IPS-15b (cell line): ENCODE measurements at regions not wholly inside any gene's neighbourhood (a gene's known extent, or its start where the extent isn't known, plus 50 kb on each side); places are given as distances from the start of the nearest gene placed in this dataset.
"Not testable (repeated sequence)": the region's sequence is repeated elsewhere in the genome, so short reads cannot be mapped to it uniquely, and the experiment has no call there.

ENCODE experiments used
- H3K27me3 ChIP-seq: one replicate; pipeline ENCODE4 v1.6.1; 2013; ENCODE audit warnings: low read length; ENCODE audit not compliant: control insufficient read depth, insufficient read depth
- H3K36me3 ChIP-seq: one replicate; pipeline ENCODE4 v1.6.1; 2013; ENCODE audit warnings: low read length; ENCODE audit not compliant: control insufficient read depth, insufficient read depth
- H3K4me1 ChIP-seq: one replicate; pipeline ENCODE4 v1.6.1; 2013; ENCODE audit warnings: mild to moderate bottlenecking, low read length; ENCODE audit not compliant: control insufficient read depth, insufficient read depth
- H3K4me3 ChIP-seq: one replicate; pipeline ENCODE4 v1.5.1; 2013; ENCODE audit warnings: low read depth, low read length
- H3K9ac ChIP-seq: one replicate; pipeline ENCODE4 v1.6.1; 2013; ENCODE audit warnings: low read depth, mild to moderate bottlenecking, low read length
- H3K9me3 ChIP-seq: one replicate; pipeline ENCODE4 v1.6.1; 2013; ENCODE audit warnings: mild to moderate bottlenecking, low read length; ENCODE audit not compliant: control insufficient read depth, insufficient read depth

GRCh38 chr7:124257638-124258308 is 224.9 kb upstream of the TMEM229A start:
- H3K4me3 ChIP-seq, result no peak overlapping the region

GRCh38 chr7:124255041-124255655 is 222.3 kb upstream of the TMEM229A start:
- peaks cover 3% of the 10 kb centered on the region for H3K27me3 ChIP-seq
- no peaks in the 10 kb centered on the region for H3K36me3 ChIP-seq
- no peak overlapping the region for H3K4me3 ChIP-seq
- H3K4me1 ChIP-seq, result no peaks in the 10 kb centered on the region
- no peaks in the 10 kb centered on the region for H3K9me3 ChIP-seq
- no peak overlapping the region for H3K9ac ChIP-seq

More at GRCh38 chr7:124257638-124258308, 224.9 kb upstream of the TMEM229A start:
- no peak overlapping the region for H3K9ac ChIP-seq
- peaks cover 7% of the 10 kb centered on the region for H3K4me1 ChIP-seq
- H3K36me3 ChIP-seq, result no peaks in the 10 kb centered on the region
- no peaks in the 10 kb centered on the region for H3K9me3 ChIP-seq
- H3K27me3 ChIP-seq, result peaks cover 9% of the 10 kb centered on the region

- no peak overlapping the region for H3K4me3 ChIP-seq
- no peaks in the 10 kb centered on the region for H3K9me3 ChIP-seq
- peaks cover 2% of the 10 kb centered on the region for H3K27me3 ChIP-seq
- no peak overlapping the region for H3K9ac ChIP-seq
- H3K4me1 ChIP-seq, result no peaks in the 10 kb centered on the region
- H3K36me3 ChIP-seq, result no peaks in the 10 kb centered on the region
Measured at GRCh38 chr7:124254396-124254795, 221.5 kb upstream of the TMEM229A start.

GRCh38 chr7:124251636-124252035 is 218.8 kb upstream of the TMEM229A start:
- Histone ChIP-seq H3K4me3 (no peak overlapping the region), H3K4me1 (no peaks in the 10 kb centered on the region), H3K9me3 (no peaks in the 10 kb centered on the region), H3K27me3 (no peaks in the 10 kb centered on the region), H3K9ac (no peak overlapping the region), H3K36me3 (no peaks in the 10 kb centered on the region)

- no peak overlapping the region for H3K9ac ChIP-seq
- no peaks in the 10 kb centered on the region for H3K9me3 ChIP-seq
- no peaks in the 10 kb centered on the region for H3K27me3 ChIP-seq
- no peak overlapping the region for H3K4me3 ChIP-seq
- H3K4me1 ChIP-seq, result no peaks in the 10 kb centered on the region
- no peaks in the 10 kb centered on the region for H3K36me3 ChIP-seq
Measured at GRCh38 chr7:124250297-124251034, 217.6 kb upstream of the TMEM229A start.

- Histone ChIP-seq H3K9me3 (no peaks in the 10 kb centered on the region), H3K27me3 (no peaks in the 10 kb centered on the region), H3K9ac (no peak overlapping the region), H3K4me1 (no peaks in the 10 kb centered on the region), H3K36me3 (no peaks in the 10 kb centered on the region), H3K4me3 (no peak overlapping the region)
Measured at GRCh38 chr7:124247691-124248090, 214.8 kb upstream of the TMEM229A start.

GRCh38 chr7:124246262-124246863 is 213.5 kb upstream of the TMEM229A start:
- Histone ChIP-seq H3K4me1 (no peaks in the 10 kb centered on the region), H3K27me3 (no peaks in the 10 kb centered on the region), H3K9me3 (no peaks in the 10 kb centered on the region), H3K4me3 (no peak overlapping the region), H3K36me3 (no peaks in the 10 kb centered on the region), H3K9ac (no peak overlapping the region)

- not testable (repeated sequence) for H3K4me3 ChIP-seq, H3K4me1 ChIP-seq, H3K9me3 ChIP-seq, H3K36me3 ChIP-seq, H3K27me3 ChIP-seq, H3K9ac ChIP-seq
Measured at GRCh38 chr7:124244469-124244868, 211.6 kb upstream of the TMEM229A start.

GRCh38 chr7:124219681-124220080 is 186.8 kb upstream of the TMEM229A start:
- no peaks in the 10 kb centered on the region for H3K27me3 ChIP-seq
- H3K36me3 ChIP-seq, result peaks cover 4% of the 10 kb centered on the region
- peaks cover 7% of the 10 kb centered on the region for H3K9me3 ChIP-seq
- no peak overlapping the region for H3K9ac ChIP-seq
- H3K4me3 ChIP-seq, result no peak overlapping the region
- H3K4me1 ChIP-seq, result no peaks in the 10 kb centered on the region

- Histone ChIP-seq H3K4me3 (no peak overlapping the region), H3K9me3 (no peaks in the 10 kb centered on the region), H3K27me3 (no peaks in the 10 kb centered on the region), H3K9ac (no peak overlapping the region), H3K4me1 (no peaks in the 10 kb centered on the region), H3K36me3 (no peaks in the 10 kb centered on the region)
Measured at GRCh38 chr7:124208642-124209041, 175.8 kb upstream of the TMEM229A start.

GRCh38 chr7:124208173-124208572 is 175.3 kb upstream of the TMEM229A start:
- H3K4me1 ChIP-seq, result no peaks in the 10 kb centered on the region
- no peak overlapping the region for H3K4me3 ChIP-seq
- no peaks in the 10 kb centered on the region for H3K9me3 ChIP-seq
- no peak overlapping the region for H3K9ac ChIP-seq
- H3K36me3 ChIP-seq, result no peaks in the 10 kb centered on the region
- H3K27me3 ChIP-seq, result no peaks in the 10 kb centered on the region
